T-helper 1 cell (primary cell): ENCODE measurements at regions not wholly inside any gene's neighbourhood (a gene's known extent, or its start where the extent isn't known, plus 50 kb on each side); places are given as distances from the start of the nearest gene placed in this dataset.
A peak's percentile ranks its signal among the peaks of the same experiment; 100 is the strongest.
"Not testable (repeated sequence)": the region's sequence is repeated elsewhere in the genome, so short reads cannot be mapped to it uniquely, and the experiment has no call there.

Experiments used
- DNase-seq, 5 donors: peaks; one replicate each; pipeline ENCODE4 v3.0.0-alpha.2; 2012 to 2020

GRCh38 chrX:555725-556666 lies 74.6 kb upstream of the SHOX start:
- DNase-seq: no peak

GRCh38 chrX:557601-558000 lies 73.0 kb upstream of the SHOX start:
- DNase-seq: not testable (repeated sequence)

GRCh38 chrX:559282-559681 lies 71.3 kb upstream of the SHOX start:
- DNase-seq: not testable (repeated sequence)

GRCh38 chrX:567891-568290 lies 62.7 kb upstream of the SHOX start:
- no peak for DNase-seq

GRCh38 chrX:568311-568710 lies 62.3 kb upstream of the SHOX start:
- DNase-seq: no peak

- peak in 1 of 5 donors; percentile 15 for DNase-seq
Measured at GRCh38 chrX:572538-573124, 58.0 kb upstream of the SHOX start.

GRCh38 chrX:574251-574650 lies 56.3 kb upstream of the SHOX start:
- DNase-seq: peak in 1 of 5 donors; percentile 30

- DNase-seq: no peak
Measured at GRCh38 chrX:574830-575229, 55.8 kb upstream of the SHOX start.

GRCh38 chrX:576904-577560 lies 53.6 kb upstream of the SHOX start:
- DNase-seq: no peak

GRCh38 chrX:578531-578930 lies 52.1 kb upstream of the SHOX start:
- DNase-seq: no peak

- no peak for DNase-seq
Measured at GRCh38 chrX:580030-580429, 50.6 kb upstream of the SHOX start.
